Body of pancreas (tissue), 4 donors: ENCODE measurements at regions not wholly inside any gene's neighbourhood (a gene's known extent, or its start where the extent isn't known, plus 50 kb on each side); places are given as distances from the start of the nearest gene placed in this dataset.

ENCODE experiments used
- CTCF ChIP-seq, 7 experiments: fragments of 450-650 bp in 4 of 7; fragments of 200-600 bp in 3 of 7; sonication (generic) in 3 of 7; IDR thresholded peaks; one replicate each; pipeline ENCODE4 v1.5.1; 2016 to 2019; ENCODE audit warnings: antibody characterized with exemption in 7 of 7
- POLR2A ChIP-seq, 3 donors: fragments of 450-650 bp; IDR thresholded peaks; one replicate each; pipeline ENCODE4 v1.6.1; 2016; ENCODE audit warnings: antibody characterized with exemption in 3 of 3, mild to moderate bottlenecking in 2 of 3

- TF ChIP-seq POLR2A (IDR thresholded peaks at IDR 0.05) (no peak), CTCF (IDR thresholded peaks at IDR 0.05) (no peak)
Measured at GRCh38 chr12:13435235-13435933, 238.9 kb downstream of the EMP1 start.
